OCI-LY3 (cell line): ENCODE measurements at regions not wholly inside any gene's neighbourhood (a gene's known extent, or its start where the extent isn't known, plus 50 kb on each side); places are given as distances from the start of the nearest gene placed in this dataset.

Source experiments
- CTCF ChIP-seq: fragments of 200-600, 300-600 bp; sonication (generic); IDR thresholded peaks from 2 replicates; pipeline ENCODE4 v1.5.1; 2014; ENCODE audit warnings: antibody characterized with exemption, low read length, low read depth
- EZH2phosphoT487 ChIP-seq: fragments of 200-600 bp; shearing (Covaris generic); IDR thresholded peaks from 2 replicates; pipeline ENCODE4 v1.6.1; 2018; ENCODE audit warnings: antibody characterized with exemption, mixed run types, low read depth

- TF ChIP-seq CTCF (no peak), EZH2phosphoT487 (no peak)
Observed at GRCh38 chr18:24817150-24817549, 356.7 kb downstream of the HRH4 start.
